NCI-H2171 (cell line): ENCODE measurements at regions not wholly inside any gene's neighbourhood (a gene's known extent, or its start where the extent isn't known, plus 50 kb on each side); places are given as distances from the start of the nearest gene placed in this dataset.
A peak's percentile ranks its signal among the peaks of the same experiment; 100 is the strongest.
"Not testable (repeated sequence)": the region's sequence is repeated elsewhere in the genome, so short reads cannot be mapped to it uniquely, and the experiment has no call there.

ENCODE experiments used
- DNase-seq: peaks from one replicate; lab custom pipeline; 2025; lab: John Stamatoyannopoulos, UW

- no peak for DNase-seq
These were observed 91.5 kb upstream of the MLN start for GRCh38 chr6:33895296-33895695.

DNA sequence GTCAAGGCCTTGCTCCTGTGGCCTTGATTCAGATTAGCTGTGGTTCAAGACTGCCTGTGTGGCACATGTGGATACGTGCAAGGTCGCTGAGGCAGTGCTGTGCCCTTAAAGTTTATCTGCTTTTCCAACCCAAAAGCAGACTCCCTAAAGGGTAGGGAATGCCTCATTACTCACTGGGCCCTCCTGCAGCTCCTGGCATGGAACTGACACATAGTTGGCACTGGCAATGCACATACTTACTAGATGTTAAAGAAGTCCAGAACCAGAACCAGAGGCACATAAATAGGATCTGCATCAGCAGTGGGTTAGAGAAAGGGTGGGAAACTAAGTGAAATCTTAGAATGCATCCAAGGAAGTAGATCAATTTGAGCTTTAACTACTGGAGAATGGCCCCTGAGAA is 90.6 kb upstream of the MLN start:
- no peak for DNase-seq

DNA sequence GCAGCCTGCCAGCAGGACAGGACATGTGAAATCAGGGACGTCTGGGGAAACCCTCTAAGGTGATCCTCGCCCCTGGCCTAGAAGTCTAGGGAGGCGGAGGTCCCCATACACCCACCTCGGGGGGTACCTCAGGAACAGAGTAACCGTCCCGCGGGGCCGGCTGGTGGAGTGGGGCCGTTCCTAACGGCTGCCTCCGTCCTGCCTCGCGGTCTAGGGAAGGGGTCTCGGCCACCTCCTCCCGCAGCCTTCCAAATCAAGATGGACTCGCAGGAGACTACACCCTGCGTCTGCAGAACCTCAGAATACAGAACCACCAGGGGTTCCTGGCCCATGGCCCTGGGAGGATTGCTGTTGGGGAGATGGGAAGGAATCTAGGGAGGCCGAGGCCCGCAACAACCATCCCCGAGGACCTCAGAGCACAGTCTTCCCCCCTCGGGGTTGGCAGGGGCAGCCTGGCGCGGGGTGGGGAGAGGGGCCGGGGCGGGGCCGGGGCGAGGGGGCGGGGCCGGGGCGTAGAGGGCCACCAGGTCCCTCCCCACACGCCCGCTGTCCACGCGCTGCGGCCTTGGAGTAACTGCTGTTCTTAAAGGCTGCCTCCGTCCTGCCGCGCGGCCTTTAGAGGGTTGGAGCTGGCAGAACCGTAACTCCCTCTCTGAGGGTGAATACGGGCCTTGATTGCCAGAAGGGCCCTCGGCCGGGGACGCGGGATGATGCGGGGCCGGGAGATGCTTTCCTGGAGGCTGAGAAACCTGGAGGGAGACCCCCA is 89.0 kb upstream of the MLN start:
- no peak for DNase-seq

DNA sequence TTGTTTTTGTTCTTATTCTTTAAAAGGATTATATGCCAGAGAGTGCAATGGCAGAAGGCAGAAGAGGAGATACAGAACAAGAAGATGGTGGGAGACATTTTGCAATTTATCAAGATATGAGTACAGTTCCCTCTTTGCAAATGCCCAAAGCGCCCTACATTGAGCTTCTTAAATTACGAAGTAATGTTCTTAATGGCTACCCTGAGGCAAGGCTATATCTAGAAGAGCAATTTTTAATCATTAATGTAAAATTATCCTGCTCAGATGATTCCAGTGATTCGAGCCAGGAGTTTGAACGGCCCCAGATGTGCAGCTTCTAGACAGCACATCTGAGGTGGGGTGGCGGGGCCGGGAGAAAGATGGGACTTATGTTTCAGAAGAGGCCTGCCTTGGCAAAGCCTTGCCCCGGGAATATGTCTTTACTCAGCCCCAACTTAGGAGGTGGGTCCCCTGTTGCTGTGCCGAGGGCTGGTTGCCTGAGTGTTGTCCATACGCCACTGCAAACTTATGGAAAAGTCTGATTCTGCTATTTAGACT is 84.9 kb upstream of the MLN start:
- no peak for DNase-seq

GRCh38 chr6:33888183-33888582 is 84.4 kb upstream of the MLN start:
- no peak for DNase-seq

- DNase-seq: no peak
These were observed 82.9 kb upstream of the MLN start for GRCh38 chr6:33886673-33887144.

- no peak for DNase-seq
These were observed 81.6 kb upstream of the MLN start for GRCh38 chr6:33885132-33886057.

GRCh38 chr6:33883621-33884020 is 79.8 kb upstream of the MLN start:
- DNase-seq: not testable (repeated sequence)

- no peak for DNase-seq
These were observed 78.4 kb upstream of the MLN start for GRCh38 chr6:33882154-33882553.

GRCh38 chr6:33880766-33881165 is 77.0 kb upstream of the MLN start:
- DNase-seq: no peak

DNA sequence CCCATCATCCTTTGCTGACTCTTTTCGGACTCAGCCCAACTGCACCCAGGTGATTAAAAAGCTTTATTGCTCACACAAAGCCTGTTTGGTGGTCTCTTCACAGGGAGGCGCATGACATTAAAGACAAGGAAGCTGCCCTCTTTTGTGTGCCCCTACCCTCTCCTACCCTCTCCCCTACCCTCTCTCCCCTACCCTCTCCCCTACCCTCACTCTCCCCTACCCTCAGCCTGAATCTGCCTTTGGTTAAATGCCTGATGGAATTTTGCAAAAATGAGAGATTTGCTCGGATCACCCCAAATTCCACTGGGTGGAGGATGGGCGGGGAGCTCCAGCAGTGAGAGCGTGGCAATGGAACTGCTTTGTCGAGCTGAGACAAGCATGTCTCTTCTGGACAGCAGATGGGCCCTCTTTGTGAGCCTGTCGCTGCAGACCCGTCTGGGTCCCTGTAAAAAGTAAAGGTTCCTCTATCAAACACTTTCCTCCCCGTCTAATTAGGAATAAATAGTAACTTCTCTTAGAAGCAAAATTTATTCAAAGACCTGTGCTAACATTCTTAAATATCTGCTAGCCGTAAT is 76.4 kb upstream of the MLN start:
- DNase-seq: no peak

GRCh38 chr6:33878562-33878961 is 74.8 kb upstream of the MLN start:
- peak; percentile 33 for DNase-seq

DNA sequence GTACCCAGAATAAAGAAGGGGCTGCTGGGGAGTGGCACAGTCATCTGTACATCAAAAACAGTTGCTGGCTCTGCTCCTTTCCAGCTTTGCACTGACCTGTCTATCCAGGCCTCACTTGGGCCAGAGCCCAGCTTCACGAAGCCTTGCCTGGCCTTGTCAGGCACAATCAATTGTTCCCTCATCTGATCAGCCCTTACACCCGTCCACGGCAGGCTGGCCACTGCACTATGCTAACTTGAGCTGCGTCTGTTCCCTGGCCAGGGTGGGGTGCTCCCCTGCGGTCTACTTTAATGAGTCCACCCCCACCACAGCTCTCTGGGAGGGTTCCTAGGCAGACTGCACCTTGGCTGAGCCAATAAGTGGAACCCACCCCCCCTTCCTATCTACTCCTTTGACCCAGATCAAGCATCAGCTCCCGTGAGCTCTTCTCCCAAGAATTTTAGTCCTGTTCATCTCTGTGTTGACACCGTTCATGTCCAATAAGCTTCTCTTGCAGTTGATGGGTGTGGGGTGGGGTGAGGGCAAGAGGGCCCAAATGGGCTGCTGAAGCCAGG is 74.3 kb upstream of the MLN start:
- no peak for DNase-seq

DNA sequence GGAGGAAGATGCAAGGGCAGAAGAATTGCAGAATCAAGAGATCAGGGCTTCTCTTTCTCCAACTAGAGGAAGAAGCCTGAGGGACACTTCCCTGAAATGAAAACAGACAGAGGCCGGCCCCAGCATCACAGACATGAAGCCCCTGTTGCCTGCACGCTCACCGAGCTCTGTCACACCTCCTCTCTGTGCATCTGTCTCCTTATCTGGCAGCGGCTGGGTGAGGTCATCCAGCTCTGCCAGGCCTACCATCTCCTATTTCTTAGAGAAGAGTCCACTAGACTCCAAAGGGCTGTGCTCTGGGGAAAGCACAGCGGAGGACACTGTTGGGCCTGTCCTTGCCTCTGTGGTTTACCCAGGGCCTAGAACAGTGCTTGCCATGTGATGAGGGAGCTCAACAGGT is 71.9 kb upstream of the MLN start:
- no peak for DNase-seq

GRCh38 chr6:33875141-33875581 is 71.4 kb upstream of the MLN start:
- peak; percentile 25 for DNase-seq

- DNase-seq: peak; percentile 62
These were observed 70.4 kb upstream of the MLN start for GRCh38 chr6:33874136-33874760.

DNA sequence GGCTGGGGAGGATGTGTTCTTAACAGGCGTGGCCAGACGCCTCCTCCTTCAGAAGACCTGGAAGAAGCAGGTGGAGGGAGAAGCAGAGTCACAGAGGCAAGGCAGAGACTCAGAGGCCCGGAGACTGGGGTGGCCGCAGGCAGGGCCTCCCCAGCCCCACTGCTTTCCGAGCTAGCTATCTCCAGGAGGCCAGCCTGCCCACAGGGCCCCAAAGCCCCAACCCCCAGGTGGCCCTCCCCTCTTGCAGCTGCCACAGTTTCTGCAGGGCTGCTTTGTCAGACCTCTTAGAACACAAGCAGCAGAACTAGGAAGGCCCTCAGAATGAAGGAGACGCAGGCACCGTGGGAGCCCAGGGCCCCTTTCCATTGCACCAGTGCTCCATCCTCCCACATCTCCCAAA is 69.0 kb upstream of the MLN start:
- DNase-seq: no peak

- DNase-seq: no peak
These were observed 66.1 kb upstream of the MLN start for GRCh38 chr6:33869826-33870423.

DNA sequence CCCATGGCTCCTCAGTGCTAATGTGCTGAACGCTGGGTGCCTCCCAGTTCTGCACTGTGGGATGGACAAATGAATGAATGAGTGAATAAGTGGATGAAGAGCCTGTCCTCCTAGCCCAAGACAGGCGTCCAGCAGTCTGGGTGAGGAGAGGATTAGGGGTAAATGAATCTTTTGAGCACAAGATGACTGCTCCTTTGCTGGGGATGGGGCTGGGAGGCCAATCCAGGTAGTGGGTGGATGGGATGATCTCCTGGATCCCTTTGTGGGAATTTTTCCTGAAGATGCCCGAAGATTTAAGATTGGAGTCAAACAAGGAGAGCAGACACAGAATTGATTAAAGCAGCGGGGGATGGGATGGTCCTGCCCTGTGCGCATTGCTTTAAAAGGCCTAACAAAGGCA is 65.3 kb upstream of the MLN start:
- no peak for DNase-seq

DNA sequence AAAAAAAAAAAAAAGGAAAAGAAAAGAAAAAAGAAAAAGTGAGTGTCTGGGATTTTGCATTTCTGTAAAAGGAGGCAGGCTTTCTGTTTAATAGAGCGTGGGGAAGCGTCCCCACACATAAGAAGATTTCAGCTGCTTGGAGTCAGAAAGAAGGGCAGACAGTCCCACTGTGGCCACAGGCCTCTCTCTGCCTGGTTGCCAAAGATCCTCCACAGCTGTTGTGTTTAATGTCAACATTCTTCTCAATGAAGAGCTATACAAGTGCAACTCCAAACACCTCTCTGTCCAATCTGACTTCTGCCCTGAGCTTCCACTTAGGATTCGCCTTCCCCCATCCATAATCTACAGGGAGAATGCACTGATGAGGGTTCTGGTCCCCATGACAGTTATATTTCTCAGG is 64.3 kb upstream of the MLN start:
- no peak for DNase-seq

DNA sequence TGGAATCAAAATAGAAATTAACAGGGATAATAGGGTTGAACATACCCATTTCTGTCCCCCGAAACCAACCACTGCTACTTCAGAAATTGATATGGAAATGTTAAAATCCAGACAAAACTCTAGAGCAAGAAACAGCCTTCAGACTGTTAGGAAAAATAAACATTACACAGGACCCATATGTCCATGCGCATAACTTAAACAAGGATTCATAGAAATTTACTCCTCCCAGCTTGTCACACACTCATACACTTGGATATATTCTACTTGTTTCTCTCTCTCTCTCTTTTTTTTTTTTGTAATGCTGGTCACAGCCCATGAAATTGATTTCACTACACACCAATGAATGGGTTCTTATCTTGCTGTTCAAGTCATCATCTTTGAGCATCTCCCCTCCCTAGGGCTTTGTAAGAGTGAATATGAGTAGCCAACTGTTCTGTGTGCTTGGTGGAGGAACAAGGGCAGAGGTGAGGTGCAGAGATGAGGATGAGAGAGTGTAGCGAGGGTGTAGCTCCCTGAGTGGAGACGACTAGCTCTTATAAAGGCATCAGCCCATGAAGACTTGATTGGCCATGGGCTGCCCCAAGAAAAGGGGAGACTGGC is 61.8 kb upstream of the MLN start:
- no peak for DNase-seq
